ENCODE measurements at regions not wholly inside any gene's neighbourhood (a gene's known extent, or its start where the extent isn't known, plus 50 kb on each side); places are given as distances from the start of the nearest gene placed in this dataset.
A peak's percentile ranks its signal among the peaks of the same experiment; 100 is the strongest.

DNA sequence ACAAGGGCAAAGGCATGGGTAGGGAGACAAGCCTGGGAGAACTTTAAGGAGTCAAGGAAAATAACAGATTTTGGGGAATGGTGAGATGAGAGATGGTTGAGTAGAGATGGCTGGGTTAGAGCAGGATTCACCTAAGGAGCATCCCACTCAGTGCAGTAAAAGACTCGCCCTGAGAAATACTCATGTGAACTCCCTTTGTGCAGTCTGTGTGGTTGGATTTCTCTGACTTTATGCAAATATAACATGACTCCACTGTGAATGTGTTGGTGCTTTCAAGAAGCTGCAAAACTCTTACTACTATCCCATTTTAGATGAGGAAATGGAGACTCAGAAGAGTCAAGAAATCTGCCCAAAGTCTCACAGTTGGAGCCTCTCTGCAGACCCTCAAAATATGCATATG is 129.8 kb upstream of the LIMCH1 start:
- no peak overlapping the region for H3K4me3 ChIP-seq
- WGBS, 2 donors: 0 to 56% methylated on average over 1 of the region's 1 CpG
- no peaks in the 10 kb centered on the region for H3K27me3 ChIP-seq (ENCODE audit: control insufficient read depth in 3 of 3, insufficient read depth in 3 of 3, low read length in 2 of 3)
- no peak for TF ChIP-seq CTCF (IDR thresholded peaks at IDR 0.05; ENCODE audit: control extremely low read depth, extremely low read depth)
- H3K9me3 ChIP-seq (ENCODE audit: control insufficient read depth in 4 of 4, insufficient read depth in 3 of 4, low read length in 3 of 4): no peaks in the 10 kb centered on the region
- H3K4me1 ChIP-seq (ENCODE audit: control insufficient read depth in 5 of 5, insufficient read depth in 5 of 5, low read length in 5 of 5): peaks cover 7 to 50% (median 11%) of the 10 kb centered on the region in 5 donors
- ATAC-seq (ENCODE audit: insufficient read depth, low FRiP score) (no peak), DNase-seq (no peak)
- no peak overlapping the region for H3K27ac ChIP-seq (ENCODE audit: low read depth in 1 of 2, low read length in 1 of 2)
- H3K9ac ChIP-seq (ENCODE audit: insufficient read depth in 1 of 2, low read length in 2 of 2): no peak overlapping the region
- H3K36me3 ChIP-seq (ENCODE audit: control insufficient read depth in 4 of 4, insufficient read depth in 4 of 4, low read length in 4 of 4): peaks cover 0 to 2% (median 0%) of the 10 kb centered on the region in 4 donors

- H3K9ac ChIP-seq (ENCODE audit: insufficient read depth in 1 of 2, low read length in 2 of 2): no peak overlapping the region
- peaks cover 7 to 59% (median 16%) of the 10 kb centered on the region in 5 donors for H3K4me1 ChIP-seq (ENCODE audit: control insufficient read depth in 5 of 5, insufficient read depth in 5 of 5, low read length in 5 of 5)
- DNase-seq (peak in 2 of 3 donors; percentile 87 to 91), ATAC-seq (ENCODE audit: insufficient read depth, low FRiP score) (no peak)
- no peaks in the 10 kb centered on the region for H3K9me3 ChIP-seq (ENCODE audit: control insufficient read depth in 4 of 4, insufficient read depth in 3 of 4, low read length in 3 of 4)
- no peak overlapping the region for H3K4me3 ChIP-seq
- TF ChIP-seq CTCF (IDR thresholded peaks at IDR 0.05; ENCODE audit: control extremely low read depth, extremely low read depth): no peak
- H3K27me3 ChIP-seq (ENCODE audit: control insufficient read depth in 3 of 3, insufficient read depth in 3 of 3, low read length in 2 of 3): no peaks in the 10 kb centered on the region
- H3K36me3 ChIP-seq (ENCODE audit: control insufficient read depth in 4 of 4, insufficient read depth in 4 of 4, low read length in 4 of 4): peaks cover 0 to 2% (median 0%) of the 10 kb centered on the region in 4 donors
- no peak overlapping the region for H3K27ac ChIP-seq (ENCODE audit: low read depth in 1 of 2, low read length in 1 of 2)
- 73 to 78% methylated on average over 4 of the region's 4 CpGs for WGBS, 2 donors
Measured at GRCh38 chr4:41408859-41409593, 128.9 kb upstream of the LIMCH1 start.

DNA sequence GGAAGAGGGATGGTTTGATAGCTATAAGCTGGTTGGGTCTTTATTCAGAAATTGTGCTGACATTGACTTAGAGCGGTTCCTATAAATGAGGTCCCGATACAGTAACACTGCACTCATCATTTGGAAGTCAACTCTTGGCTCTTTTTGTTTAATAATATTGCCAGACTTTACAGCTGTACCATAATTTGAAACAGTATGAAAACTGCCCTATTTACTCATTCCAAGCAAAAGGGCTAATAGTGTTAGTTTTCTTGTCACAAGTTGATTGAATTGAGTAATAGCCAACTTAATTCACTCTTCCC is 128.4 kb upstream of the LIMCH1 start:
- DNase-seq (peak in 2 of 3 donors; percentile 81 to 87), ATAC-seq (ENCODE audit: insufficient read depth, low FRiP score) (no peak)
- Histone ChIP-seq H3K27ac (ENCODE audit: low read depth in 1 of 2, low read length in 1 of 2) (no peak overlapping the region), H3K27me3 (ENCODE audit: control insufficient read depth in 3 of 3, insufficient read depth in 3 of 3, low read length in 2 of 3) (no peaks in the 10 kb centered on the region), H3K9me3 (ENCODE audit: control insufficient read depth in 4 of 4, insufficient read depth in 3 of 4, low read length in 3 of 4) (no peaks in the 10 kb centered on the region), H3K4me3 (no peak overlapping the region), H3K4me1 (ENCODE audit: control insufficient read depth in 5 of 5, insufficient read depth in 5 of 5, low read length in 5 of 5) (peaks cover 7 to 64% (median 16%) of the 10 kb centered on the region in 5 donors), H3K36me3 (ENCODE audit: control insufficient read depth in 4 of 4, insufficient read depth in 4 of 4, low read length in 4 of 4) (peaks cover 0 to 2% (median 0%) of the 10 kb centered on the region in 4 donors), H3K9ac (ENCODE audit: insufficient read depth in 1 of 2, low read length in 2 of 2) (no peak overlapping the region)
- TF ChIP-seq CTCF (IDR thresholded peaks at IDR 0.05; ENCODE audit: control extremely low read depth, extremely low read depth): no peak
- WGBS, 2 donors: 86 to 97% methylated on average over 2 of the region's 2 CpGs

GRCh38 chr4:41410049-41410448 is 127.9 kb upstream of the LIMCH1 start:
- TF ChIP-seq CTCF (IDR thresholded peaks at IDR 0.05; ENCODE audit: control extremely low read depth, extremely low read depth): no peak
- DNase-seq: no peak
- WGBS, 2 donors: 77 to 86% methylated on average over 3 of the region's 3 CpGs
- peak; percentile 9 for ATAC-seq (ENCODE audit: insufficient read depth, low FRiP score)
- Histone ChIP-seq H3K9ac (ENCODE audit: insufficient read depth in 1 of 2, low read length in 2 of 2) (peak overlapping the region in 1 of 2 donors; percentile 38), H3K36me3 (ENCODE audit: control insufficient read depth in 4 of 4, insufficient read depth in 4 of 4, low read length in 4 of 4) (peaks cover 0 to 2% (median 0%) of the 10 kb centered on the region in 4 donors), H3K4me1 (ENCODE audit: control insufficient read depth in 5 of 5, insufficient read depth in 5 of 5, low read length in 5 of 5) (peaks cover 7 to 64% (median 16%) of the 10 kb centered on the region in 5 donors), H3K4me3 (no peak overlapping the region), H3K27ac (ENCODE audit: low read depth in 1 of 2, low read length in 1 of 2) (no peak overlapping the region), H3K9me3 (ENCODE audit: control insufficient read depth in 4 of 4, insufficient read depth in 3 of 4, low read length in 3 of 4) (no peaks in the 10 kb centered on the region), H3K27me3 (ENCODE audit: control insufficient read depth in 3 of 3, insufficient read depth in 3 of 3, low read length in 2 of 3) (no peaks in the 10 kb centered on the region)
